ENCODE measurements at regions not wholly inside any gene's neighbourhood (a gene's known extent, or its start where the extent isn't known, plus 50 kb on each side); places are given as distances from the start of the nearest gene placed in this dataset.

- no peak for DNase-seq (ENCODE audit: low spot score)
Measured at GRCh38 chr2:138176862-138177439, 212.7 kb downstream of the HNMT start.

GRCh38 chr2:138177693-138178092 lies 213.4 kb downstream of the HNMT start:
- DNase-seq (ENCODE audit: low spot score), result no peak

GRCh38 chr2:138180692-138181386 lies 216.6 kb downstream of the HNMT start:
- no peak for DNase-seq (ENCODE audit: low spot score)

GRCh38 chr2:138182250-138182936 lies 218.1 kb downstream of the HNMT start:
- no peak for DNase-seq (ENCODE audit: low spot score)

GRCh38 chr2:138182937-138183312 lies 218.7 kb downstream of the HNMT start:
- DNase-seq (ENCODE audit: low spot score), result no peak

- DNase-seq (ENCODE audit: low spot score), result no peak
Measured at GRCh38 chr2:138183705-138184104, 219.4 kb downstream of the HNMT start.

- no peak for DNase-seq (ENCODE audit: low spot score)
Measured at GRCh38 chr2:138184428-138184827, 220.2 kb downstream of the HNMT start.

- DNase-seq (ENCODE audit: low spot score), result no peak
Measured at GRCh38 chr2:138185827-138186226, 221.6 kb downstream of the HNMT start.

GRCh38 chr2:138187221-138187620 lies 222.9 kb downstream of the HNMT start:
- DNase-seq (ENCODE audit: low spot score), result no peak

- no peak for DNase-seq (ENCODE audit: low spot score)
Measured at GRCh38 chr2:138190999-138191398, 226.7 kb downstream of the HNMT start.

- DNase-seq (ENCODE audit: low spot score), result no peak
Measured at GRCh38 chr2:138193416-138194213, 229.3 kb downstream of the HNMT start.

- no peak for DNase-seq (ENCODE audit: low spot score)
Measured at GRCh38 chr2:138201286-138201685, 237.0 kb downstream of the HNMT start.

- no peak for DNase-seq (ENCODE audit: low spot score)
Measured at GRCh38 chr2:138202762-138203161, 238.5 kb downstream of the HNMT start.

- DNase-seq (ENCODE audit: low spot score), result no peak
Measured at GRCh38 chr2:138205281-138205680, 241.0 kb downstream of the HNMT start.

- DNase-seq (ENCODE audit: low spot score), result no peak
Measured at GRCh38 chr2:138207074-138207930, 243.0 kb downstream of the HNMT start.

- no peak for DNase-seq (ENCODE audit: low spot score)
Measured at GRCh38 chr2:138209009-138209408, 244.7 kb downstream of the HNMT start.

- no peak for DNase-seq (ENCODE audit: low spot score)
Measured at GRCh38 chr2:138210487-138210886, 246.2 kb downstream of the HNMT start.

GRCh38 chr2:138212434-138212833 lies 248.2 kb downstream of the HNMT start:
- no peak for DNase-seq (ENCODE audit: low spot score)

- no peak for DNase-seq (ENCODE audit: low spot score)
Measured at GRCh38 chr2:138213084-138213483, 248.8 kb downstream of the HNMT start.

GRCh38 chr2:138213624-138214023 lies 249.4 kb downstream of the HNMT start:
- no peak for DNase-seq (ENCODE audit: low spot score)

- no peak for DNase-seq (ENCODE audit: low spot score)
Measured at GRCh38 chr2:138215958-138216357, 251.7 kb downstream of the HNMT start.

- DNase-seq (ENCODE audit: low spot score), result no peak
Measured at GRCh38 chr2:138217975-138218374, 253.7 kb downstream of the HNMT start.

Data from hematopoietic multipotent progenitor cell treated with erythropoietin and hydrocortisone succinate and interleukin-3 and kit ligand, for 15 days (in vitro differentiated cells).